ENCODE measurements at regions not wholly inside any gene's neighbourhood (a gene's known extent, or its start where the extent isn't known, plus 50 kb on each side); places are given as distances from the start of the nearest gene placed in this dataset.

- DNase-seq (ENCODE audit: low read depth) = no peak
These were observed 100.0 kb upstream of the IQSEC1 start for GRCh38 chr3:13173186-13173585.

GRCh38 chr3:13172644-13173013, 99.4 kb upstream of the IQSEC1 start:
- DNase-seq (ENCODE audit: low read depth) = no peak

GRCh38 chr3:13171704-13172643, 98.7 kb upstream of the IQSEC1 start:
- DNase-seq (ENCODE audit: low read depth) = no peak

GRCh38 chr3:13170317-13170716, 97.1 kb upstream of the IQSEC1 start:
- no peak for DNase-seq (ENCODE audit: low read depth)

- DNase-seq (ENCODE audit: low read depth) = no peak
These were observed 95.2 kb upstream of the IQSEC1 start for GRCh38 chr3:13168391-13168790.

GRCh38 chr3:13167829-13168228, 94.6 kb upstream of the IQSEC1 start:
- DNase-seq (ENCODE audit: low read depth) = no peak

- no peak for DNase-seq (ENCODE audit: low read depth)
These were observed 94.0 kb upstream of the IQSEC1 start for GRCh38 chr3:13167064-13167743.

- DNase-seq (ENCODE audit: low read depth) = no peak
These were observed 93.2 kb upstream of the IQSEC1 start for GRCh38 chr3:13166243-13167063.

GRCh38 chr3:13165576-13165975, 92.3 kb upstream of the IQSEC1 start:
- DNase-seq (ENCODE audit: low read depth) = no peak

- DNase-seq (ENCODE audit: low read depth) = no peak
These were observed 91.8 kb upstream of the IQSEC1 start for GRCh38 chr3:13164893-13165492.

- no peak for DNase-seq (ENCODE audit: low read depth)
These were observed 90.7 kb upstream of the IQSEC1 start for GRCh38 chr3:13163848-13164382.

GRCh38 chr3:13162549-13163320, 89.5 kb upstream of the IQSEC1 start:
- no peak for DNase-seq (ENCODE audit: low read depth)

- no peak for DNase-seq (ENCODE audit: low read depth)
These were observed 88.7 kb upstream of the IQSEC1 start for GRCh38 chr3:13161771-13162535.

GRCh38 chr3:13161021-13161759, 88.0 kb upstream of the IQSEC1 start:
- DNase-seq (ENCODE audit: low read depth) = no peak

- no peak for DNase-seq (ENCODE audit: low read depth)
These were observed 87.4 kb upstream of the IQSEC1 start for GRCh38 chr3:13160619-13161018.

GRCh38 chr3:13159890-13160289, 86.7 kb upstream of the IQSEC1 start:
- DNase-seq (ENCODE audit: low read depth) = no peak

- DNase-seq (ENCODE audit: low read depth) = no peak
These were observed 85.6 kb upstream of the IQSEC1 start for GRCh38 chr3:13158871-13159270.

GRCh38 chr3:13158408-13158807, 85.2 kb upstream of the IQSEC1 start:
- no peak for DNase-seq (ENCODE audit: low read depth)

- DNase-seq (ENCODE audit: low read depth) = no peak
These were observed 84.8 kb upstream of the IQSEC1 start for GRCh38 chr3:13157986-13158385.
